ENCODE measurements at regions not wholly inside any gene's neighbourhood (a gene's known extent, or its start where the extent isn't known, plus 50 kb on each side); places are given as distances from the start of the nearest gene placed in this dataset.

DNA sequence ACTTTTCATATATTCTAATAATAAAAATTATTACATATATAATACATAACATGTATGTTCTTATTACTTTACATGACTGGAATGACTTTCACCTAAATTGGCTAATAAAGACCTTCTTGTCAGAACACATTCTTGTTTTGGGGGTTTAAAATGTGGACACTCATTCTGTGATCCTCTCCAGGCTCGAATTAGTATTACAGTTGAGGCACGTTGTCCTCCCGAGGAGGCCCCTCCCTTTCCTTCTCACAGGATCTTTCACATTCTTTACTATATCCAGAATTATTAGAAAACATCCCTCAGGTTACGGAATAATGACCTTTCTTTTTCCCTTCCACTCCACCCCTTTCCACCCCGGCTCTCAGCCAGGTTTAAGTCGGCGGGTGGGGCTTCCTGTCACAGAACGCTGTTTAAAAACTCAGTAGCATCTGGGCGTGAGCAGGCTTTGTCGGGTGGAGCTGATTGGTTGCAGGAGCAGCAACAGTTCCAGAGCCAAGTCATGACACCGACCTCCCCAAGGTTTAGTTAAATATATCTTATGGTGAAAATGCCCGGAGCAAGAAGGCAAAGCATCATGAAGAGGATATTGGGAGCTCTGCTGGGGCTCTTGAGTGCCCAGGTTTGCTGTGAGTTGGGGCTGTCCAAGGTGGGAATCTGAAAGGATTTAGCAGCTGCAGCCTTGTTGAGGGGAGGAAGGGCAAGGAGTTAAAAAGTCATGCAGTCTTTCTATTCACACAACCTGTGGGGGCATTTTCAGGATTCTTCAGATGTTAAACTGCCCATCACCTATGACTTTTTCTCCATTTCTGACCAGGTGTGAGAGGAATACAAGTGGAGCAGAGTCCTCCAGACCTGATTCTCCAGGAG is 396.7 kb upstream of the OR4E1 start:
- Histone ChIP-seq H3K36me3 (ENCODE audit: control insufficient read depth in 4 of 4, insufficient read depth in 3 of 4, low read depth in 1 of 4, low read length in 3 of 4) (no peaks in the 10 kb centered on the region), H3K4me3 (ENCODE audit: low read depth in 1 of 3, low read length in 3 of 3) (no peak overlapping the region), H3K27me3 (ENCODE audit: control insufficient read depth in 4 of 4, insufficient read depth in 4 of 4, low read length in 3 of 4) (peaks cover 0 to 5% (median under 1%) of the 10 kb centered on the region in 4 donors), H3K4me1 (ENCODE audit: control insufficient read depth in 4 of 4, insufficient read depth in 4 of 4, low read length in 3 of 4) (no peaks in the 10 kb centered on the region), H3K9ac (ENCODE audit: low read depth in 1 of 2, low read length in 2 of 2) (no peak overlapping the region), H3K27ac (ENCODE audit: low read depth in 1 of 2, low read length in 2 of 2) (no peak overlapping the region), H3K9me3 (ENCODE audit: control insufficient read depth in 4 of 4, low read length in 3 of 4) (no peaks in the 10 kb centered on the region)
- 9% methylated on average over 12 of the region's 12 CpGs for WGBS
- no peak for DNase-seq (ENCODE audit: low spot score)
- TF ChIP-seq RXRA (IDR thresholded peaks at IDR 0.05) (no peak), GABPA (IDR thresholded peaks at IDR 0.05 in 1 of 2, conservative IDR thresholded peaks at IDR 0.05 in 1 of 2) (no peak), TAF1 (conservative IDR thresholded peaks at IDR 0.05) (no peak), SP1 (IDR thresholded peaks at IDR 0.05) (no peak), EGR1 (IDR thresholded peaks at IDR 0.05; ENCODE audit: low read depth in 2 of 2) (no peak), HNF4A (conservative IDR thresholded peaks at IDR 0.05) (no peak), HNF4G (IDR thresholded peaks at IDR 0.05) (no peak), JUND (IDR thresholded peaks at IDR 0.05) (no peak), YY1 (IDR thresholded peaks at IDR 0.05) (no peak), RAD21 (IDR thresholded peaks at IDR 0.05) (no peak), NR2F2 (IDR thresholded peaks at IDR 0.05) (no peak)
- TF ChIP-seq, protein P1, sequence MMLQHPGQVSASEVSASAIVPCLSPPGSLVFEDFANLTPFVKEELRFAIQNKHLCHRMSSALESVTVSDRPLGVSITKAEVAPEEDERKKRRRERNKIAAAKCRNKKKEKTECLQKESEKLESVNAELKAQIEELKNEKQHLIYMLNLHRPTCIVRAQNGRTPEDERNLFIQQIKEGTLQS (IDR thresholded peaks at IDR 0.05): no peak
- TF ChIP-seq, protein P2, sequence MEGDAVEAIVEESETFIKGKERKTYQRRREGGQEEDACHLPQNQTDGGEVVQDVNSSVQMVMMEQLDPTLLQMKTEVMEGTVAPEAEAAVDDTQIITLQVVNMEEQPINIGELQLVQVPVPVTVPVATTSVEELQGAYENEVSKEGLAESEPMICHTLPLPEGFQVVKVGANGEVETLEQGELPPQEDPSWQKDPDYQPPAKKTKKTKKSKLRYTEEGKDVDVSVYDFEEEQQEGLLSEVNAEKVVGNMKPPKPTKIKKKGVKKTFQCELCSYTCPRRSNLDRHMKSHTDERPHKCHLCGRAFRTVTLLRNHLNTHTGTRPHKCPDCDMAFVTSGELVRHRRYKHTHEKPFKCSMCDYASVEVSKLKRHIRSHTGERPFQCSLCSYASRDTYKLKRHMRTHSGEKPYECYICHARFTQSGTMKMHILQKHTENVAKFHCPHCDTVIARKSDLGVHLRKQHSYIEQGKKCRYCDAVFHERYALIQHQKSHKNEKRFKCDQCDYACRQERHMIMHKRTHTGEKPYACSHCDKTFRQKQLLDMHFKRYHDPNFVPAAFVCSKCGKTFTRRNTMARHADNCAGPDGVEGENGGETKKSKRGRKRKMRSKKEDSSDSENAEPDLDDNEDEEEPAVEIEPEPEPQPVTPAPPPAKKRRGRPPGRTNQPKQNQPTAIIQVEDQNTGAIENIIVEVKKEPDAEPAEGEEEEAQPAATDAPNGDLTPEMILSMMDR (IDR thresholded peaks at IDR 0.05; ENCODE audit: low read depth, low read length, missing input control): no peak
- TF ChIP-seq, protein P3, sequence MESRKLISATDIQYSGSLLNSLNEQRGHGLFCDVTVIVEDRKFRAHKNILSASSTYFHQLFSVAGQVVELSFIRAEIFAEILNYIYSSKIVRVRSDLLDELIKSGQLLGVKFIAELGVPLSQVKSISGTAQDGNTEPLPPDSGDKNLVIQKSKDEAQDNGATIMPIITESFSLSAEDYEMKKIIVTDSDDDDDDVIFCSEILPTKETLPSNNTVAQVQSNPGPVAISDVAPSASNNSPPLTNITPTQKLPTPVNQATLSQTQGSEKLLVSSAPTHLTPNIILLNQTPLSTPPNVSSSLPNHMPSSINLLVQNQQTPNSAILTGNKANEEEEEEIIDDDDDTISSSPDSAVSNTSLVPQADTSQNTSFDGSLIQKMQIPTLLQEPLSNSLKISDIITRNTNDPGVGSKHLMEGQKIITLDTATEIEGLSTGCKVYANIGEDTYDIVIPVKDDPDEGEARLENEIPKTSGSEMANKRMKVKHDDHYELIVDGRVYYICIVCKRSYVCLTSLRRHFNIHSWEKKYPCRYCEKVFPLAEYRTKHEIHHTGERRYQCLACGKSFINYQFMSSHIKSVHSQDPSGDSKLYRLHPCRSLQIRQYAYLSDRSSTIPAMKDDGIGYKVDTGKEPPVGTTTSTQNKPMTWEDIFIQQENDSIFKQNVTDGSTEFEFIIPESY (IDR thresholded peaks at IDR 0.05): no peak

DNA sequence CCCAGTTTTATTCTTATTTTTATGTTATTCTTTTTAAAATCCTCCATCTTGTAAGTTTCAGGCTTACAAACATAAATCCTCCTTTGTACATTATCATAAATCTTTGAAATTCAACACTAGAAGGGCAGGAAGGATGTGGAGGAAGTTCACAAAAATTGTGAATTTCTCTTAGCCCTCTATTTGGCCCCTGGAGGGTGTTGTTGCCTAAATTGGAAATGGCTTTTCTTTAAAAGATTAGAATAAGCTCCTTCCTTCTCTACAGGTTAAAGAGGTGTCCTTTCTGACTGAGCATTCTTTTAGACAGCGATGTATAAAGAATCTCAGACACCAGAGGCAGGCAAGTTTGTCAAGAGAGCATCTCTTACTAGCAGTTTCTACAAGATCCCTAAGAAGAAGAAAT is 391.7 kb upstream of the OR4E1 start:
- H3K4me1 ChIP-seq (ENCODE audit: control insufficient read depth in 4 of 4, insufficient read depth in 4 of 4, low read length in 3 of 4): no peaks in the 10 kb centered on the region
- peaks cover 0 to 5% (median under 1%) of the 10 kb centered on the region in 4 donors for H3K27me3 ChIP-seq (ENCODE audit: control insufficient read depth in 4 of 4, insufficient read depth in 4 of 4, low read length in 3 of 4)
- no peaks in the 10 kb centered on the region for H3K36me3 ChIP-seq (ENCODE audit: control insufficient read depth in 4 of 4, insufficient read depth in 3 of 4, low read depth in 1 of 4, low read length in 3 of 4)
- DNase-seq (ENCODE audit: low spot score): no peak
- no peak overlapping the region for H3K4me3 ChIP-seq (ENCODE audit: low read depth in 1 of 3, low read length in 3 of 3)
- H3K9ac ChIP-seq (ENCODE audit: low read depth in 1 of 2, low read length in 2 of 2): no peak overlapping the region
- WGBS: 70% methylated on average over 1 of the region's 1 CpG
- H3K9me3 ChIP-seq (ENCODE audit: control insufficient read depth in 4 of 4, low read length in 3 of 4): no peaks in the 10 kb centered on the region
- H3K27ac ChIP-seq (ENCODE audit: low read depth in 1 of 2, low read length in 2 of 2): no peak overlapping the region
- TF ChIP-seq EGR1 (IDR thresholded peaks at IDR 0.05; ENCODE audit: low read depth in 2 of 2): no peak
- TF ChIP-seq FOXA2 (IDR thresholded peaks at IDR 0.05): no peak
- TF ChIP-seq GABPA (IDR thresholded peaks at IDR 0.05 in 1 of 2, conservative IDR thresholded peaks at IDR 0.05 in 1 of 2): no peak
- no peak for TF ChIP-seq JUND (IDR thresholded peaks at IDR 0.05)
- TF ChIP-seq HNF4G (IDR thresholded peaks at IDR 0.05): no peak
- no peak for TF ChIP-seq FOXA1 (IDR thresholded peaks at IDR 0.05)
- TF ChIP-seq YY1 (IDR thresholded peaks at IDR 0.05): no peak
- no peak for TF ChIP-seq RXRA (IDR thresholded peaks at IDR 0.05)
- no peak for TF ChIP-seq HNF4A (conservative IDR thresholded peaks at IDR 0.05)
- TF ChIP-seq, protein P3 (IDR thresholded peaks at IDR 0.05): no peak
- no peak for TF ChIP-seq NR2F2 (IDR thresholded peaks at IDR 0.05)
- TF ChIP-seq, protein P4, sequence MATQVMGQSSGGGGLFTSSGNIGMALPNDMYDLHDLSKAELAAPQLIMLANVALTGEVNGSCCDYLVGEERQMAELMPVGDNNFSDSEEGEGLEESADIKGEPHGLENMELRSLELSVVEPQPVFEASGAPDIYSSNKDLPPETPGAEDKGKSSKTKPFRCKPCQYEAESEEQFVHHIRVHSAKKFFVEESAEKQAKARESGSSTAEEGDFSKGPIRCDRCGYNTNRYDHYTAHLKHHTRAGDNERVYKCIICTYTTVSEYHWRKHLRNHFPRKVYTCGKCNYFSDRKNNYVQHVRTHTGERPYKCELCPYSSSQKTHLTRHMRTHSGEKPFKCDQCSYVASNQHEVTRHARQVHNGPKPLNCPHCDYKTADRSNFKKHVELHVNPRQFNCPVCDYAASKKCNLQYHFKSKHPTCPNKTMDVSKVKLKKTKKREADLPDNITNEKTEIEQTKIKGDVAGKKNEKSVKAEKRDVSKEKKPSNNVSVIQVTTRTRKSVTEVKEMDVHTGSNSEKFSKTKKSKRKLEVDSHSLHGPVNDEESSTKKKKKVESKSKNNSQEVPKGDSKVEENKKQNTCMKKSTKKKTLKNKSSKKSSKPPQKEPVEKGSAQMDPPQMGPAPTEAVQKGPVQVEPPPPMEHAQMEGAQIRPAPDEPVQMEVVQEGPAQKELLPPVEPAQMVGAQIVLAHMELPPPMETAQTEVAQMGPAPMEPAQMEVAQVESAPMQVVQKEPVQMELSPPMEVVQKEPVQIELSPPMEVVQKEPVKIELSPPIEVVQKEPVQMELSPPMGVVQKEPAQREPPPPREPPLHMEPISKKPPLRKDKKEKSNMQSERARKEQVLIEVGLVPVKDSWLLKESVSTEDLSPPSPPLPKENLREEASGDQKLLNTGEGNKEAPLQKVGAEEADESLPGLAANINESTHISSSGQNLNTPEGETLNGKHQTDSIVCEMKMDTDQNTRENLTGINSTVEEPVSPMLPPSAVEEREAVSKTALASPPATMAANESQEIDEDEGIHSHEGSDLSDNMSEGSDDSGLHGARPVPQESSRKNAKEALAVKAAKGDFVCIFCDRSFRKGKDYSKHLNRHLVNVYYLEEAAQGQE (IDR thresholded peaks at IDR 0.05): no peak
- TF ChIP-seq SP1 (IDR thresholded peaks at IDR 0.05): no peak
- TF ChIP-seq RAD21 (IDR thresholded peaks at IDR 0.05): no peak
- TF ChIP-seq TAF1 (conservative IDR thresholded peaks at IDR 0.05): no peak
- TF ChIP-seq, protein P5, sequence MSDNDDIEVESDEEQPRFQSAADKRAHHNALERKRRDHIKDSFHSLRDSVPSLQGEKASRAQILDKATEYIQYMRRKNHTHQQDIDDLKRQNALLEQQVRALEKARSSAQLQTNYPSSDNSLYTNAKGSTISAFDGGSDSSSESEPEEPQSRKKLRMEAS (IDR thresholded peaks at IDR 0.05): no peak

Data from liver (tissue), 8 donors.